Glomerular visceral epithelial cell (primary cell): ENCODE measurements at regions not wholly inside any gene's neighbourhood (a gene's known extent, or its start where the extent isn't known, plus 50 kb on each side); places are given as distances from the start of the nearest gene placed in this dataset.

Source experiments
- DNase-seq: peaks from one replicate; pipeline ENCODE4 v3.0.0-alpha.2; 2016; ENCODE audit errors: extremely low spot score

DNA sequence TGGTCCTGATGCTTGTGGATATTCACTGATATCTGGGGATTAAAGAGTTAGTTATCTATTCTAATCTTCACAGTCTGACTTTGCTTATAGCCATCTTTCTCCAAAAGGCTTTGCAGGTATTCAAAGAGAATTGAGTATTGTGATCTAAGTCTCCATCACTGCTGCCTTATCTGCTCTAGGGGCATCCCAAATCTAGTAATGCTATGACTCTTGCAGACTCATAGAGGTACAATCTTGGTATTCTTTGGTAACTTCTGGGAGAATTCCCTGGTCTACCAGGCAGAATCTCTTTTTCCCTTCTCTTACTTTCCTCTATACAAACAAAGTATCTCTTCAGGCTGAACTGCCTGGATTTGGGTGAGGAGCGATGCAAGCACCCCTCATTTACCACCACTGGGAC is 746.3 kb downstream of the JRKL start:
- no peak for DNase-seq

DNA sequence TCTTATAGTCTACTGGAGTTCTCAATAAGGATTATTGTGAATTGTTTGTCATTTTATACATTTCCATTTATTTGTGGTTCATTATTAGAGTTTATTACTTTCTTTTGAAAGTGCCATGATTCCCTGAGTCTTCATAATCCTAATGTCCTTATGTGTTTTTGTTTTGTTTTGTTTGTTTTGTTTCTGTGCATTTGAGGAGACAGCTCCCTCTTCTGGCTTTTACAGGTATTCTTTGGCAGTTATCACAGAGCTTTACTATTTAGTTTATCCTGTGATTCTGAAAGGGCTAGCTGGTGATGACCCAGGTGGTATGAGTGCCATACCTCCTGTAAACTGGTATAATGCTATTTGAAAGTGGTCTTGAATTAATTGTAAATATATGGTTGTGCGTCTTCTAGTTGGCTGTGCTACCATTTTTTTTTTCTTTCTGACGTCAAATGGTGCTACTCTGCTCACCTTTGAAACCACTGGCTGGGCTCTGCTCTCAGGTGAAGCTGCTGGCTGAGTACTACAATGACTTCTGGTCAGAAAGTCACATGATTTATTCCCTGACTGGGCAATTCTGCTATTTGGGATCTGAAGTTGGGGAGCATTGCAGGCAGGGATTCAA is 751.2 kb downstream of the JRKL start:
- DNase-seq, result peak; percentile 0

DNA sequence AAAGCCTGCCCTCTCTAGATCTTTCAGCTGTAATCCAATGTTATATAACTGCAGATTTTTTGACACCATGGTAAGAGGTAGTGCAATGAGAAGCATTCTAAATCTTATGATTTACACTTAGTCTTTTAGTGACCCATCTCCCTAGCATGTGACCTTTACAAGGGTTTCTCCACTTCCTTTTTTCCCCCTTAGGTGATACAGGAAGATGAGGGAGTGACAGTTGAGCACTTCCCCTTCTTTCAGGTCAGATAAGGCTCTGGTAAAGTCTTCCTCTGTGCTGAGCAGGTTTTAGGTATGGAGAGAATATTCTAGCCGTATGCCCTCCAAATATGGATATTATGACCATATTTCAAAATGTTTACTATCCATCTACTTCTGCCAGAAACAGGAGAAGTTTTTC is 753.6 kb downstream of the JRKL start:
- DNase-seq, result no peak

DNA sequence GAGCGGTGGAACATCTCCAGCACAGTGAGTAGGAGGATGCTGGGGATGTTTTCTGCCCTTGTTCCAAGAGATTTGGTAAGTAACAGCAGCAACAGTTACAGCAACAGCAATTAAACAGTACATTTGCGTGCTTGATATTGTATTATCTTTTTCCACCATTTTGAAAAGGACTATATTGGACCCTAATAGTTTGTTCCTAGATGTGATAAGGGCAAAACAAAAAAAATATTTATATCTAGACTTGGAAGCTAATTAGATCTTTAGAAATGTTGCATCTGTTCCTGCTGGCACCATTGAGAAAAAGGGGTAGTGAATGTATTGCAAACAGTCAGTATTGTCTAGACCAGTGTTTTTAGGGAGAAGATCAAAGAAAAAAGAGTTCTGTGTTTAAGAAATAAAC is 759.9 kb downstream of the JRKL start:
- no peak for DNase-seq

DNA sequence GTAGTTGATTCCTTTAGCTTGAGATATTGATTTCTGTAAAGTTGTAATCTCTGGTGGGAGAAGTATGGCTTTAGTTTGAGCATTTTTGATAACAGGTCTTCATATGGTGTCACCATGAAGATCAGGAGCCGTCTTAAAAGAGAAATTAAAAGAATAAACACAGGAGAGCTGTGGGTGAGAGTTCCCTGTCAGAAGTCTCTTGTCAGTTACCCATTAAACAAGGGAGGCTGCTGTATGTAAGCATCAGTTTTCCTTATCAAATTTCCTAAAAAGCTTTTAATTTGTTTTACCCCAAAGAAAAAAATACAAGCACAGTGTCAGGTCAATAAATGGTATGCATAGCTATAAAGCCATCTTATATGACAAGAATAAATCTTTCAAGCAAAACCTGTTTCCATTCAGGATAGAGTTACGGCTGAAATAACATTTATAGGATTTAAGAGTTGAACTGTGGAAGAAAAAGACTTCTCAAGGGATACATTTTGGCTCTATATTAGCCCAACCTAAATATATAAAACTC is 767.5 kb downstream of the JRKL start:
- no peak for DNase-seq

DNA sequence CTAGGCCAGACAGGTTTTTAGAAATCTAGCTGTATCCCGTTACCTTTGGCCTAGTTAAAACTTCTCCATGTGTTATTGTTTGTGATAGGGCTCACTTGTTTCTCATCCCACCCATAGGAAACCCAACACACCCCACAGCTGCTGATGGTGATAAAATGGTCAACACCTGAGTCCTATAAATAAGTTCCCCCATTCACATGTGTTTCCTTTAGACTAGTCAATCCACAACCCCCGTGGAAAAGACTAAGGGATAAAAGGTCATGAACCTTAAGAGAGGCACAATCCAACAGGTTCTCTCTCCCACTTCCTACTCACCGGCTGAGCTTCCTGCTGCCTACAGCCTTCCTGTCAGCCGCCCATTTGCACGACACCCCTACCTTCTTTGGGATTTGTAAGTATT is 768.4 kb downstream of the JRKL start:
- DNase-seq, result no peak

DNA sequence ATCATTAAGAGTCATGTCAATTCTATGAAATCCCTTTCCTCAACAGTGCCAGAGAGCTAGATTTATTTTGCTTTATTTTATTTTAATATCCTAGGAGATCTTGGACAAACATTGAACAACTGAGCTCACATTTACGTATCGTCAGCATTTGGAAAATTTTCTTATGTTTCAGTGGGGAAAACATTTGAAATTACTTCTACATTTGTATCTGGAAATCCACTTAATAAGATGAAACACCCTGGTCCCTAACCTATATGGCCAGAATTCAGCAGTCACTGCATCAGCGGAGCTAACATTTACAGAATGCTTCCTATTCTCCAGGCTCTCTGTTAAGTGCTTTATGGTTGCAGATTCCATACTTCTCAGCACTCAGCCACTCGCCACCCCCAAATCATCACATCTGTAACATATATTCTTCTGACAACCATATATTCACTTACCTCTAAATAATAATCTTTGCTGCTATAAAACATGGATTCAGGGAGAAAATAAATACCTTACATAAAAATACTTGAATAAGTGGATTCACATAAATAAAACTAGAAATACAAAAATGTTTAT is 773.9 kb downstream of the JRKL start:
- no peak for DNase-seq

DNA sequence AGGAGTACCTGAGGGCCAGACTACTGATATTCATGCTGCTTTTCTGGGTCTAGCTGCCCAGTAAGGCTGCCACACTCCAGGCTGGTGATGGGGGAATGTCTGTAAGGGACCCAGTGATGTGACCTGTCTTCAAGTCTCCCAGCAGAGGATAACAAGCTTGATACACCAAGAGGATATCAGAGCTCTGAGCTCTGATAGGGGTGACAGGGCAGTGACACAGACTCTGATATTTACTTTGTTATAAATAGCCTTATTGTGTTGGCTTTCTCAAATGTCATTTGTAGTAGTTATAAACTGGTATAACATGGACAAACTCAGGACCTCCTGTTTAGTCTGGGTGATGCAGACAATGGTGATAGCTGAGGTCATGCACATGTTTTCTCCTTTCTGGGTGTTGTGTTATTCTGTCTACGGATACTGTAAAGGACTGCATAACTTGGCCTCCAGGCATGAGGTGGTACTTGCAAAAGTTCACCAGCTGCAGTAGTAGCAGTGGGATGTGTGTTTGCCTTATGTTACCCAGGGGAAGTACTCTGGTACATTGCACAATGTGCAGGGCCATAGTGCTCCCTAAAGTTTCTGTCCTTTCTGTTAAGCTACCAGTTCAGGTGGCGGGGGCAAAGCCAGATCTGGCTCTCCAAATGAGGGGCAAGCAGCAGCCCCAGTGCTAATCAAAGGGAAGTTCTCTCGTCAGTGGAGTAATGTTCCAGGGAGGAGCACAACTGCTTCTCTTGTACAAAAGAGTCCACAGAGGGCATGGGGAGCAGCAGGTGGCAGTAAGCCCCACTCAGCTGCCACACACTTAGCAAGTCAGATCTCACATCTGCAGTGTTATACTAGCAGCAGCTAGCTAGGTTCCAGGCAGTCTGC is 812.2 kb downstream of the JRKL start:
- DNase-seq, result no peak

DNA sequence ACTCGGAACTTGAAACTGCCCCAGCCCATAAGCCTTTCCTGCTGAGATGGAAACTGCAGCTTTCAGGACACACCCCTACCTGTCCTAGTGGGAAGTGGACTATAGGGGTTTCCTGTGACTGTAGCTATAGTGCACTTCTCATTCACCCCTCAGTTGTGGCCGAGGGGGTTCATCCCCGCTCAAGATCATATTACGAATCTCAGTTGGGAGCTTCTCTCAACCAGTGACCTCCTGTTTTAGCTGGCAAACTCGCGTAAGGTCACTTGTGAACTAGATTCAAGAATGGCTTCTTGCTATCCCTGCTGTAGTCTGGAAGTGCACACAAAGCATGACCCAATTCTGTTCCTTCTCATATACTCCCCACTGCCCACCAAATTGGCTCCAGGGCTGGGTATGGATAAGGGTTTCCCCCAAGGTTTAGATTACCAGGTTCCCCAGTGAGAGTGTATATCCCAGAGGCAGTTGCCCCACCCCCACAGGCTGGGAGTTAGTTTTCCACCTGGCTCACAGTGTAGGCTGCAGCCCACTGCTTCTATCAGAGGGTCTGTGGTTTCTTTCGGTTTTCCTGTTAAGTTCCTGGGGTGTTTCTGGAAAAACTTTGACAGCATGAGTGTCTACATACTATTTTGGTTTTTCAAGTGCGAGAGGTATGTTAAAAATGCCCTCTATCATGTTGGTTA is 812.9 kb downstream of the JRKL start:
- DNase-seq, result no peak

DNA sequence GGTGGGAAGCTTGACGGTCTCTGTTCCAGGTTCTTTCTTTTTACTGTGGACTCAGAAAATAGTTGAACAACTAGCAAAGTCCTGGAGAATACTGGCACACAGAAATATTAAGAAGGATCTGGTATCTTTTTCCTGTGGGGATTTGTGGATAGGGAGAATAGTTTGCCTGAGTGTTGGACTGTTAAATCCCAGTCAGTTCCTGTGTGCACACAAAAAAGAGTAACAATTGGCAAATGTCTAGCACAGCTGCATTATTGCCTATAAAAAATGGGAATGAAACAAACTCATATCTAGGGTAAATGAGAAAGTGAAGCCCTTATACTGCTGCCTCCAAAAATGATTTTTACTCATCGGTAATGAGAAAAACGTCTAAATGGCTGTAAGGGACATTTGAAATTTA is 828.2 kb downstream of the JRKL start:
- DNase-seq, result no peak

DNA sequence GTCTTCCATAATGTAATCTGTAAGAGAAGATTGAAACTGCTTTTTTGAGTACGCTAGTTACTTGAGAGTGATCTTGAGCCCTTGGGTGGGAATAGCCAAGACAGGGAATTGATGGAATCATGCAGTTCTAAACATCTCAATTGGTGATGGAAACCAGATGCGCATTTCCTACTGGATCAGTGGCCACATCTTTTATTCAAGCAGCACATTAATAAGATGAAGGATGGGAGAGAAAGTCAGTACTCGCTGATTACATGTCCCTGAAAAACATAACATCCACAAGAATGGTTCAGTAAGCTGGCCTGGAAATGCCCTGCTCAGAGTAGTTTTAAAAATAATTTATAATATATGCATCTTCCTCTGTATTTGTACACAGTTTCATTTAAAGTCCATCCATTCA is 833.8 kb downstream of the JRKL start:
- DNase-seq, result no peak

DNA sequence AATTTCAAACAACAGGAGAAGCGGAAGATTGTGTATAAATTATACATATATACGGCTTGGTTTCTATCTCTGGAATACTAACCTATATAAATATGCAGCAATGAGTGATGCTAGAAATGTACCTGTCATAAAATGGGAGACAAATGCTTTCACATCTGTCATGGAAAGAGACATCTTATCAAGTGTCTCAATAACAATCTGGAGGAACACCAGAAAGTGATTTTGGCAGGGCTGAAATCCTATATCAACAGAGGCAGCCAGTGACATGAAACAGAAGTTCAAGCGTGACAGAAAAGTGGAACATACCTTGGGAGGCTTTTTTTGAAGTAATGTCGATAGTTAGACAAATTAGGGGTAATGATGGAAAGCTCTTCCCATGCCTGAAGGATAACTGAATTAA is 834.6 kb downstream of the JRKL start:
- DNase-seq, result no peak

DNA sequence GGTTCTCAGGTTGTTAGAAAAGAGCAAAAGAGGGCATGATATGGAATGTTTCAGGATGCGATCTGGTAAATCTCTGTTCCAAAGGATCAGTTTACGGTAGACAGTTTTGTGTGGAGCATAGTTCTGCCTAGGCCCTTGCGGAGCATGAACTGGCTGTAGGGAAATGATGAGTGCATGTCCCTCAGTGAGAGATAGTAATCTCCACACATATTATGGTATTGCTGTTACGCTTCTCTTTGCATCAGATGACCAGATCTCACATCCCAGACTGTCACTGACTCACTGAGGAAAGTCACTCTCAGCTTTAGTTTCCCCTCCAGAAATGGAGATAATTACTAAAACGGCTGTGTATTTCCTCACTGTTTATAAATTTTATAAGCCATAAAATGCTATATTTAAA is 836.0 kb downstream of the JRKL start:
- DNase-seq, result no peak

DNA sequence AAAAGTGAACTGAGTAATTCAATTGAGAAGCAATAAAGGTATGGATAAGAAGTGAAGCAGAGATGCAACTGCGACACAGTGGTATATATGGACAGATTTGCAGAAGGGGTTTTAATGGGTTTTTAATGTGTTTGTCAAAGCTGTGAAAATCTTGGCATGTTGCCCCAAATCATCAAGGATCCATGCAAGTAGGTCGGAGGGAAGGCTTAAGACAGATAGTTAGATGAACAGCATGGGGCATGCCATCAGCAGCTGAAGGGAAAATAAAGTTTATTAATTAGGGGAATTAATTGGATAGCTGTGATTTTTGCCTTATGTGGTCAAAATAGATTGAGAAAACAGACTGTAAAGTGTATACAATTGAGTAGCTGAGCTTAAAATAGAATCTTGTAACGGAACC is 840.1 kb downstream of the JRKL start:
- DNase-seq, result no peak

DNA sequence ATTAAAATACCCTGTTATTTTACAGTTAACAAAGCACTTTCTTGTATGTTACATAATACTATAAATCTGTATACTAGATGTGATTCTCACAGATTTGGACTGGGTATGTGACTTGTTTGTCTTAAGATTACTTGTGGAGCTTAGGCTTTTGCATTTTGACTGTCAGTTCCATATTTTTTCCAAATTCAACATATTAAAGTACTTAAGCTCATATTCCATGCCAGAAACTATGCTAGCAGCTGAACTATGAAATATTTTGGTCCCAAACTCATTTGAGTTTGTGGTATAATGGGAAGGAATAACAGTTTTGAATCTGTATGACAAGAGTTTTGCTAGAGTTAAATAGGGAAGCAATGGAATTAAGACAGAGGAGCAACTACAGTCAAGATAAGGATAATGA is 841.4 kb downstream of the JRKL start:
- no peak for DNase-seq

DNA sequence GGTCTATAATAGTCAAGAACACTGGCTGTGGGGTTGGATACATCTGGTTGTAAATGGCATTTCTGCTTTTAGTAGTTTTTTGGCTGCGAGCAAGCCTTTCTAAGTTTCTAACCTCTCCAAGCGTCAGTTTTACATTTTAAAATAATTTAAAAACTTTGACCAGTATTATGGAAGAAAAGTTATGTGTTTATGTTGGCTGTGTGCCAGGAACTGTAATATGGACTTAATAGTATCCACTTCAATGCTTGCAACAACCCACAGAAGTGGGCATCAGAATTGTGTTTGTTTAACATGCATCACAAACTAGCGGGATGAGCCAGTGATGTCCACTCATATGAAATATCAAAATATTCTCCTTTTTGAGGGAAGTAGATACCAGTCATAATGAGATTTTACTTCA is 844.2 kb downstream of the JRKL start:
- DNase-seq, result no peak

DNA sequence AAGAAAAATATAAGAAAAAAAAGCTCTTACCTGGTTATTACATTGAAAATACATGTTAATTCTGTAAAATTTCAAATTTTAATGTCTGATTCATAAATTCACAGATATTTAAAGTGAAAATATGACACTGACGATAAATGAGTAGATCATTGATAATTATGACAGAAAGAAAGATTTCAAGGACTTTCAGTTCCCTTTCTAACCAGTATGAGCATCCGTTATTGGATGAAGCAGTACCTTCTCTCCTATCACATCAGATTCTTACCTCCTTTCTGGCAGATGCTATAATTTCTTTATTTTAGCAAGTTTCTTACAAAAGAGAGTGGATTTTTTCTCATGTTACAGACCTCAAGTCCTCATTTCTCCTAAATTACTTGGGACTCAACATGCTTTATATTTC is 847.3 kb downstream of the JRKL start:
- no peak for DNase-seq

DNA sequence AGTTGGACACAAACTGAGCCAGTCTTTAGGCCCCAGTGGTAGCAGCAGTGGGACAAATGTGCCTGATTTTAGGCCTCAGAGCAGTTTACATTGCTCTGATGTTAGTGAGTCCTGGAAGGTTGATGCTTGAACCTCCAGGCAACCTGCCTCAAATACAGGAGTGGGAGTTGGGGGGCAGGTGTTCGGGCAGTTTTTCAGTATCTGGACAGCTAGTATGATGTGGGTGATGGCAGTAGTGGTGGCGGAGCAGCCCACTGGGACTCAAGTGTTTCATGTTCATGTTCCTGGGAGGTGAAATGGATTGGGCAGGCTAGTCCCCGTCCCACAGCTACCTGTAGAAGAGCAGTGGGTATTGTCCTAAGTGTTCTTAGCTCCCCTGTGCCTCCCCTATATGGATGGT is 857.8 kb downstream of the JRKL start:
- DNase-seq, result no peak

DNA sequence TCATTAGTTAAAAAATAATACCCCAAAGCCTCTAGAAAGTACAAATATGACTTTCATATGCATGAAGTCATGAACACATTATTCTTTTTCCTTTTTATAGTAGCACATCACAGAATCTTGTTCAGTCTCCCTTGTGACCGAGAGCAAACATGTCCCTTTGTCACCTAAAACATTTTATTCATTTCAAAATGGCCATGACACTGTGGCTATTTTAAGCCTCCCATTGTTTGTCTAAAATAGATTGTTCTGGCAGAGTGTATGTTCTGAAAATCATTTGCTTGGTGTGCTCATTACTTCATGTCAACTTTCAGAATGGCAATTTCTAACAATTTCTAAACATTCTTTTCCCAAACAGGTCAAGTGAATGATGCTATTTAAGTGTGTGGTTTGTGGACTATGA is 865.0 kb downstream of the JRKL start:
- no peak for DNase-seq

DNA sequence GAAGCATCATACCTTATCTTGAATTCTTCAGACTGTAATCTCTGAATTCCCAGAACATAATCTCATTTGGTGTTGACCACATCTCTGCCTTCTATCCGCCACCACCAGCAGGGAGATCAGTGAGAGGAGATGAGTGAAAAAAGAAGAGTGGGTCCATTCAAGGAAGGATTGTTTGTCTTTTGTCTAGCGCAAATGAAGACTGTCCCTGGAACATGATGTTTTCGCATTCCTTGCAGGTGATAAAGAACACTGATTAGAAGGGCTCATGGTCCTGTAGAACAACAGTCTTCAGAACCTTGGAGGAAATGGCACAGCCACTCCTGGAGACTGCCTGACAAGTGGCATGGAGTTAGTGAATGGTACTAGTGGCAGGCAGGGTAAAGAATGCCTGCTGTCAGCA is 869.6 kb downstream of the JRKL start:
- DNase-seq, result no peak

DNA sequence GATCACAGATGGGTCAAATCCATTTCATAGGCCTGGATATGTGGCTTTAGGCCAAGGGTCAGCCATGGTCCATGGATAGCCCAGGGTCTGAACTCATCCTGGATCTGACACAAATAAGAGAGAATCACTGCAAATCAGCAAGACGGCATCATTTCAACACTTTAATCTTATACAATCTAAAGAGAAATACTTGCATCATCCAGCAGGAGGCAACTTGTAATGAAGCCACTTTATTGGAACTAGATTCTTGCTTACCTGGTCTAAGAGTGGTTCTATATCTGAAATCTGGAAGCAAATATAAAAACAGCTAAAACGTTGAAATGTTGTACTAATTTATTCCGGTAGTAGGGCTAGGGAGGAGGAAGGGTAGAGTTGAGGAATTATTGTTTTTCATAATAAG is 870.1 kb downstream of the JRKL start:
- no peak for DNase-seq

DNA sequence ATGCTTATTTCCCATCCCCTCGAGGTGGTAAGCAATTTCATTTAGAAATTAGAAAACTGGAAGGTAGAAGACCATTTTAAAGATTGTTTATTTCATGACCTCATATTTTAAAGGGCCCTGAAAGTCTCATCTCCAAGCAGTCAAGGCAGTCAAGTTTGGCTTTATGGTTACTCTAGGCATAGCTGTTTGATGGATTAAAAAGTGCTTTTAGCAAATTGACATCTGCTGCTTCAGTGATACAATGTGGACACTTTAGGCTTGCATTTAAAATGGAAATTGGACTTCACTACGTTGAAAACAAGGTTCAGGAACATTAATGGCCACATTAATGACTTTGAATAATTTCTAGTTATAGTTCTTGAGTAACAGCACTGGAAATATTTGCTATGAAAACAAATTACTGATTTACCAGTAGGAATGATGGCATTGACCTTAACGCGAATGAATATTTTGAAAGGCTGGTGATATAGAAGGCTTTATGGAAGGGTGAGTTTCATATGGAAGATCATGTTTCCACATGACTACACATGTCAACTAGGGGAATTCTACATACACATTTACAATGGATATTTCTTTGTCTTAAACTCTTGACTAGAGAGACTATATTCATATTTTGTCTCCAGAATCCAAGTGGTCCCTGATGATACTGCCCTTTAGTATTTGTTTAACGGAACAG is 873.5 kb downstream of the JRKL start:
- no peak for DNase-seq
